Heart right ventricle (tissue), 16 donors: ENCODE measurements at regions not wholly inside any gene's neighbourhood (a gene's known extent, or its start where the extent isn't known, plus 50 kb on each side); places are given as distances from the start of the nearest gene placed in this dataset.

Source experiments
- ATAC-seq, 8 donors: fragments of 200-7000 bp; cut with Tn5 transposase; one replicate each; pipeline ENCODE4 v1.9.1; 2020; ENCODE audit warnings: mild to moderate bottlenecking in 8 of 8, moderate library complexity in 8 of 8, moderate number of reproducible peaks in 1 of 8
- DNase-seq, 2 donors: peaks; one replicate each; pipeline ENCODE4 v3.0.0-alpha.2; 2020
- H3K27ac ChIP-seq, 10 donors: fragments of 200-600 bp; sonication (generic) in 2 of 10; one replicate each; pipeline versions ENCODE4 v1.5.0 to v1.8.0; 2020 to 2022; ENCODE audit warnings: mild to moderate bottlenecking in 3 of 10
- H3K27me3 ChIP-seq, 7 donors: fragments of 200-600 bp; one replicate each; pipeline ENCODE4 v1.8.0; 2021 to 2022; ENCODE audit warnings: mild to moderate bottlenecking in 2 of 7
- H3K36me3 ChIP-seq, 9 donors: fragments of 200-600 bp; sonication (generic) in 1 of 9; one replicate each; pipeline versions ENCODE4 v1.5.0 to v1.8.0; 2020 to 2022; ENCODE audit warnings: mild to moderate bottlenecking in 2 of 9
- H3K4me1 ChIP-seq, 9 donors: fragments of 200-600 bp; sonication (generic) in 1 of 9; one replicate each; pipeline versions ENCODE4 v1.5.0 to v1.8.0; 2020 to 2022; ENCODE audit warnings: mild to moderate bottlenecking in 4 of 9
- H3K4me3 ChIP-seq, 10 donors: fragments of 200-600 bp; sonication (generic) in 2 of 10; one replicate each; pipeline versions ENCODE4 v1.5.0 to v1.8.0; 2020 to 2022; ENCODE audit warnings: mild to moderate bottlenecking in 7 of 10, moderate library complexity in 2 of 10
- H3K9me3 ChIP-seq, 11 donors: fragments of 200-600 bp in 10 of 11; sonication (generic) in 2 of 11; one replicate each; pipeline versions ENCODE4 v1.5.0 to v1.8.0; 2013 to 2022; ENCODE audit warnings: mild to moderate bottlenecking in 2 of 11, control low read depth in 1 of 11, moderate library complexity in 1 of 11
- CTCF ChIP-seq, 9 donors: fragments of 200-600 bp; sonication (generic) in 2 of 9; IDR thresholded peaks; one replicate each; pipeline versions ENCODE4 v1.5.0 to v1.8.0; 2021 to 2022; ENCODE audit warnings: antibody characterized with exemption in 9 of 9, mild to moderate bottlenecking in 5 of 9, moderate library complexity in 1 of 9
- WGBS, 2 donors: extraction: QIAGEN DNeasy Blood & Tissue Kit; methylation state at CpG; one replicate each; pipeline ENCODE4 v1.1.7; 2013; ENCODE audit warnings: inconsistent platforms in 1 of 2; 5-methylcytosine and 5-hydroxymethylcytosine counted together
- intact Hi-C, 10 donors: fragments of 100-400 bp; cut with DNase I; formaldehyde crosslinking; loops; one replicate each; pipeline versions ENCODE4 v1.11.1 to v1.14.2; 2022
- donor health status: Arrhythmogenic right ventricular cardiomyopathy.
- donor health status: ischemic (EF 13 %, LVEDD 7.1; RV severe dilation, severe dysfunction).
- donor health status: healthy with polysubstance abuse.
- donor health status: DM: no; HTN: yes; CAD: no.
- donor health status: DM: no; HTN: no; CAD: no.
- donor health status: ischemic (EF 25% LVEDD 6.9; RV normal size, moderate dysfunction).
- donor health status: ischemic (EF 25% LVEDD 5.7; RV mildly dilated, moderate dysfunction).
- donor health status: healthy.
- donor health status: DM: yes; HTN: yes; CAD: no.
- donor health status: Ischemic cardiomyopathy.
- donor health status: ischemic (EF 35%, LVEDD 5.7; RV mildly dilated, moderate dysfunction).
- donor health status: nonischemic (EF 11% LVEDD 7.7; RV severe dilation, severe dysfunction).
- donor health status: DM: yes; HTN: yes; CAD: no.
- donor health status: PGD.
- donor health status: ischemic (EF 29% LVEDD 5.4; RV normal size, mild dysfunction).
- donor health status: nonischemic (EF 23%, LVEDD 6.1; RV moderate dilation, normal function).

- ATAC-seq = no peak
Measured at GRCh38 chr21:14759285-14759684, 213.2 kb upstream of the SAMSN1 start.

GRCh38 chr21:14758849-14759248, 212.7 kb upstream of the SAMSN1 start:
- TF ChIP-seq CTCF (IDR thresholded peaks at IDR 0.05) = no peak
- H3K9me3 ChIP-seq = peaks cover 0 to 22% (median 0%) of the 10 kb centered on the region in 11 donors

More at GRCh38 chr21:14759285-14759684, 213.2 kb upstream of the SAMSN1 start:
- H3K27ac ChIP-seq = no peak overlapping the region
- TF ChIP-seq CTCF (IDR thresholded peaks at IDR 0.05) = no peak
- H3K9me3 ChIP-seq = peaks cover 0 to 18% (median 0%) of the 10 kb centered on the region in 11 donors
- no peak for DNase-seq
- peaks cover 0 to 13% (median 0%) of the 10 kb centered on the region in 9 donors for H3K4me1 ChIP-seq
- intact Hi-C loops = no loop called here
- no peaks in the 10 kb centered on the region for H3K36me3 ChIP-seq
- no peaks in the 10 kb centered on the region for H3K27me3 ChIP-seq
- H3K4me3 ChIP-seq = no peak overlapping the region

GRCh38 chr21:14757533-14758327, 211.6 kb upstream of the SAMSN1 start:
- no peaks in the 10 kb centered on the region for H3K36me3 ChIP-seq
- H3K4me1 ChIP-seq = peaks cover 0 to 4% (median 0%) of the 10 kb centered on the region in 9 donors
- TF ChIP-seq CTCF (IDR thresholded peaks at IDR 0.05) = no peak
- H3K27ac ChIP-seq = no peak overlapping the region
- WGBS, 2 donors = 85 to 89% methylated on average over 7 of the region's 7 CpGs
- ATAC-seq (no peak), DNase-seq (no peak)
- no peak overlapping the region for H3K4me3 ChIP-seq
- no peaks in the 10 kb centered on the region for H3K27me3 ChIP-seq
- H3K9me3 ChIP-seq = peaks cover 0 to 27% (median 0%) of the 10 kb centered on the region in 11 donors
- intact Hi-C loops = no loop called here

More at GRCh38 chr21:14758849-14759248, 212.7 kb upstream of the SAMSN1 start:
- H3K4me1 ChIP-seq = peaks cover 0 to 13% (median 0%) of the 10 kb centered on the region in 9 donors
- H3K4me3 ChIP-seq = no peak overlapping the region
- intact Hi-C loops = no loop called here
- H3K27ac ChIP-seq = no peak overlapping the region
- H3K27me3 ChIP-seq = no peaks in the 10 kb centered on the region
- H3K36me3 ChIP-seq = no peaks in the 10 kb centered on the region
- no peak for ATAC-seq
- no peak for DNase-seq

GRCh38 chr21:14755086-14755485, 209.0 kb upstream of the SAMSN1 start:
- no peak for ATAC-seq
- H3K36me3 ChIP-seq = no peaks in the 10 kb centered on the region
- no peak for DNase-seq
- 83 to 87% methylated on average over 1 of the region's 1 CpG for WGBS, 2 donors
- peaks cover 0 to 27% (median 0%) of the 10 kb centered on the region in 11 donors for H3K9me3 ChIP-seq
- no peak for TF ChIP-seq CTCF (IDR thresholded peaks at IDR 0.05)
- no peaks in the 10 kb centered on the region for H3K4me1 ChIP-seq
- intact Hi-C loops = no loop called here
- no peaks in the 10 kb centered on the region for H3K27me3 ChIP-seq
- no peak overlapping the region for H3K27ac ChIP-seq
- no peak overlapping the region for H3K4me3 ChIP-seq
